HEK293T (cell line): ENCODE measurements at regions not wholly inside any gene's neighbourhood (a gene's known extent, or its start where the extent isn't known, plus 50 kb on each side); places are given as distances from the start of the nearest gene placed in this dataset.

Source experiments
- CTCF ChIA-PET: fragments of 350-600 bp; formaldehyde crosslinking; extraction: SDS; loops from one replicate; lab custom pipeline; 2021; ENCODE audit warnings: antibody characterized with exemption, inconsistent platforms; lab: Yijun Ruan, JAX
- POLR2A ChIA-PET: fragments of 350-600 bp; formaldehyde crosslinking; extraction: SDS; loops from one replicate; lab custom pipeline; 2020; ENCODE audit warnings: antibody characterized with exemption, inconsistent platforms; lab: Yijun Ruan, JAX
- DNase-seq: peaks from one replicate; pipeline ENCODE4 v3.0.0; 2012; ENCODE audit warnings: mixed read lengths; ENCODE audit errors: extremely low spot score
- ARNT ChIP-seq: fragments of 450-650 bp; IDR thresholded peaks from 2 replicates; pipeline ENCODE4 v1.6.1; 2017; ENCODE audit warnings: mild to moderate bottlenecking
- BHLHE40 ChIP-seq: fragments of 450-650 bp; IDR thresholded peaks from 2 replicates; pipeline ENCODE4 v1.6.1; 2016; ENCODE audit warnings: mild to moderate bottlenecking, moderate library complexity, borderline replicate concordance
- CTBP1 ChIP-seq: fragments of 450-650 bp; IDR thresholded peaks from 2 replicates; pipeline ENCODE4 v1.6.1; 2016; ENCODE audit warnings: borderline replicate concordance
- ELF4 ChIP-seq: fragments of 450-650 bp; IDR thresholded peaks from 2 replicates; pipeline ENCODE4 v1.6.1; 2017; ENCODE audit warnings: antibody characterized with exemption
- FOXA1 ChIP-seq: fragments of 450-650 bp; IDR thresholded peaks from 2 replicates; pipeline ENCODE4 v1.6.1; 2016; ENCODE audit warnings: mild to moderate bottlenecking
- FOXK2 ChIP-seq: fragments of 450-650 bp; IDR thresholded peaks from 2 replicates; pipeline ENCODE4 v1.6.1; 2016; ENCODE audit warnings: mild to moderate bottlenecking
- FOXM1 ChIP-seq: fragments of 450-650 bp; IDR thresholded peaks from 2 replicates; pipeline ENCODE4 v1.6.1; 2017; ENCODE audit warnings: mild to moderate bottlenecking, borderline replicate concordance
- HDGF ChIP-seq: fragments of 450-650 bp; IDR thresholded peaks from 2 replicates; pipeline ENCODE4 v1.6.1; 2017; ENCODE audit warnings: antibody characterized with exemption, borderline replicate concordance
- L3MBTL2 ChIP-seq: fragments of 450-650 bp; conservative IDR thresholded peaks from 2 replicates; pipeline ENCODE4 v1.6.1; 2016; ENCODE audit warnings: mild to moderate bottlenecking
- LEF1 ChIP-seq: fragments of 450-650 bp; IDR thresholded peaks from 2 replicates; pipeline ENCODE4 v1.6.1; 2017; ENCODE audit warnings: mild to moderate bottlenecking, borderline replicate concordance
- NFRKB ChIP-seq: fragments of 450-650 bp; IDR thresholded peaks from 2 replicates; pipeline ENCODE4 v1.6.1; 2016; ENCODE audit warnings: mild to moderate bottlenecking, moderate library complexity
- PKNOX1 ChIP-seq: fragments of 450-650 bp; IDR thresholded peaks from 2 replicates; pipeline ENCODE4 v1.6.1; 2016
- SP1 ChIP-seq: fragments of 450-650 bp; IDR thresholded peaks from 2 replicates; pipeline ENCODE4 v1.6.1; 2017
- SUZ12 ChIP-seq: fragments of 450-650 bp; IDR thresholded peaks from 2 replicates; pipeline ENCODE4 v1.6.1; 2016; ENCODE audit warnings: mild to moderate bottlenecking
- TARDBP ChIP-seq: fragments of 450-650 bp; IDR thresholded peaks from 2 replicates; pipeline ENCODE4 v1.6.1; 2016
- ZNF384 ChIP-seq: fragments of 450-650 bp; IDR thresholded peaks from 2 replicates; pipeline ENCODE4 v1.6.1; 2016

GRCh38 chr1:217331698-217332097, 299.2 kb downstream of the GPATCH2 start:
- POLR2A ChIA-PET: no interaction called here

GRCh38 chr1:217327901-217328300, 303.0 kb downstream of the GPATCH2 start:
- POLR2A ChIA-PET: no interaction called here
- TF ChIP-seq FOXA1 (no peak), ELF4 (no peak), L3MBTL2 (no peak), NFRKB (no peak), HDGF (no peak), LEF1 (no peak), CTBP1 (no peak), SUZ12 (no peak), ZNF384 (no peak), FOXK2 (no peak), SP1 (no peak)
- CTCF ChIA-PET: no interaction called here
- DNase-seq: no peak

More at GRCh38 chr1:217331698-217332097, 299.2 kb downstream of the GPATCH2 start:
- TF ChIP-seq ZNF384: no peak
- no peak for TF ChIP-seq NFRKB
- TF ChIP-seq PKNOX1: no peak
- TF ChIP-seq LEF1: no peak
- TF ChIP-seq BHLHE40: no peak
- TF ChIP-seq CTBP1: no peak
- TF ChIP-seq TARDBP: no peak
- no peak for TF ChIP-seq FOXK2
- no peak for TF ChIP-seq L3MBTL2
- no peak for TF ChIP-seq SUZ12
- TF ChIP-seq HDGF: no peak
- TF ChIP-seq SP1: no peak
- TF ChIP-seq FOXM1: no peak
- no peak for TF ChIP-seq ELF4
- no peak for TF ChIP-seq FOXA1
- TF ChIP-seq ARNT: no peak
- no peak for DNase-seq
- CTCF ChIA-PET: no interaction called here

- no peak for DNase-seq
- no peak for TF ChIP-seq CTBP1
- no peak for TF ChIP-seq SUZ12
- TF ChIP-seq NFRKB: no peak
- no peak for TF ChIP-seq SP1
- TF ChIP-seq TARDBP: no peak
- no peak for TF ChIP-seq LEF1
- no peak for TF ChIP-seq ELF4
- TF ChIP-seq ARNT: no peak
- TF ChIP-seq BHLHE40: no peak
- no peak for TF ChIP-seq FOXM1
- TF ChIP-seq FOXK2: no peak
- TF ChIP-seq PKNOX1: no peak
- no peak for TF ChIP-seq FOXA1
- no peak for TF ChIP-seq L3MBTL2
- TF ChIP-seq ZNF384: no peak
- TF ChIP-seq HDGF: no peak
- CTCF ChIA-PET: no interaction called here
- POLR2A ChIA-PET: no interaction called here
Measured at GRCh38 chr1:217322834-217323233, 308.1 kb downstream of the GPATCH2 start.

- ChIA-PET POLR2A (no interaction called here), CTCF (no interaction called here)
- DNase-seq: no peak
- no peak for TF ChIP-seq CTBP1
- no peak for TF ChIP-seq FOXK2
- TF ChIP-seq PKNOX1: no peak
- no peak for TF ChIP-seq NFRKB
- TF ChIP-seq FOXM1: no peak
- TF ChIP-seq TARDBP: no peak
- TF ChIP-seq FOXA1: no peak
- no peak for TF ChIP-seq ARNT
- TF ChIP-seq SP1: no peak
- no peak for TF ChIP-seq LEF1
Measured at GRCh38 chr1:217315346-217315745, 315.5 kb downstream of the GPATCH2 start.

- ChIA-PET POLR2A (no interaction called here), CTCF (no interaction called here)
- TF ChIP-seq ARNT: no peak
- no peak for TF ChIP-seq BHLHE40
- TF ChIP-seq NFRKB: no peak
- no peak for TF ChIP-seq CTBP1
- TF ChIP-seq FOXK2: no peak
- no peak for TF ChIP-seq FOXM1
- TF ChIP-seq SP1: no peak
- TF ChIP-seq SUZ12: no peak
- no peak for TF ChIP-seq TARDBP
- no peak for TF ChIP-seq FOXA1
- TF ChIP-seq ELF4: no peak
- no peak for TF ChIP-seq HDGF
- TF ChIP-seq PKNOX1: no peak
- TF ChIP-seq LEF1: no peak
- no peak for TF ChIP-seq L3MBTL2
- TF ChIP-seq ZNF384: no peak
- no peak for DNase-seq
Measured at GRCh38 chr1:217313096-217313495, 317.8 kb downstream of the GPATCH2 start.

GRCh38 chr1:217311766-217312165, 319.1 kb downstream of the GPATCH2 start:
- DNase-seq: no peak
- TF ChIP-seq ELF4 (no peak), TARDBP (no peak), ZNF384 (no peak), LEF1 (no peak), CTBP1 (no peak), L3MBTL2 (no peak), PKNOX1 (no peak), NFRKB (no peak), SUZ12 (no peak), SP1 (no peak), BHLHE40 (no peak), FOXM1 (no peak), ARNT (no peak), FOXK2 (no peak), HDGF (no peak), FOXA1 (no peak)
- CTCF ChIA-PET: no interaction called here
- POLR2A ChIA-PET: no interaction called here
